Gastroesophageal sphincter (tissue), 3 donors: ENCODE measurements at regions not wholly inside any gene's neighbourhood (a gene's known extent, or its start where the extent isn't known, plus 50 kb on each side); places are given as distances from the start of the nearest gene placed in this dataset.

Source experiments
- CTCF ChIP-seq, 4 experiments: fragments of 200-600 bp in 2 of 4; fragments of 450-650 bp in 2 of 4; sonication (generic) in 1 of 4; IDR thresholded peaks; one replicate each; pipeline ENCODE4 v1.5.1; 2017 to 2019; ENCODE audit warnings: antibody characterized with exemption in 4 of 4, mild to moderate bottlenecking in 2 of 4, moderate library complexity in 2 of 4
- EP300 ChIP-seq: sonication (generic); formaldehyde crosslinking; IDR thresholded peaks from one replicate; pipeline ENCODE4 v1.6.1; 2017; ENCODE audit warnings: antibody characterized with exemption, mild to moderate bottlenecking
- POLR2A ChIP-seq, 2 donors: fragments of 450-650 bp; IDR thresholded peaks; one replicate each; pipeline ENCODE4 v1.6.1; 2017; ENCODE audit warnings: antibody characterized with exemption in 2 of 2, mild to moderate bottlenecking in 2 of 2, moderate library complexity in 1 of 2
- POLR2AphosphoS5 ChIP-seq: sonication (generic); formaldehyde crosslinking; IDR thresholded peaks from one replicate; pipeline ENCODE4 v1.6.1; 2017; ENCODE audit warnings: antibody characterized with exemption

GRCh38 chr5:143953851-143954250 is 141.9 kb downstream of the HMHB1 start:
- TF ChIP-seq CTCF (IDR thresholded peaks at IDR 0.05), result no peak
- no peak for TF ChIP-seq POLR2AphosphoS5
- no peak for TF ChIP-seq POLR2A (IDR thresholded peaks at IDR 0.05)
- TF ChIP-seq EP300, result no peak
